GM20000 (cell line): ENCODE measurements at regions not wholly inside any gene's neighbourhood (a gene's known extent, or its start where the extent isn't known, plus 50 kb on each side); places are given as distances from the start of the nearest gene placed in this dataset.

Experiments
- DNase-seq: peaks from one replicate; pipeline ENCODE4 v3.0.0; 2012; ENCODE audit warnings: low spot score
- CTCF ChIP-seq: IDR thresholded peaks from 2 replicates; pipeline ENCODE4 v1.5.1; 2012; ENCODE audit warnings: mild to moderate bottlenecking, control low read depth; ENCODE audit errors: extremely low read depth, missing control alignments

DNA sequence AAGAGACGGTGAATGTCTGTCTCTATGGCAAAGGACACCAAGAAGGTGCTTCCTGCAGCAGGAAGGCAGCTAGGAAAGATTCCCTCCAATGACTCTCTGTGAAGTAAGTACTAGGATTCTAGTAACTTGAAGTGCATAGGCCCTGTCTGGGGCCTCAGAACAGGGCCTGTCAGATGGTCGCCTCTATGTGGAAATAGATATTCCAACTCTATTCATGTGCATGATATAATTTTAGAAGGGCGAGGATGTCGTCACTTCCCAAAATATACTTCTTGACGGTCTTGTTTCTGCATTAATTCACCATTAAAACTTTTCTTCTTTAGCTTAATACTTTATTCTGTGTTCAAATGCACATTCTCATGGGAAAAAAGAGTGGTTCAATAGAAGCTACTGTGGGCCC lies 167.0 kb downstream of the TLE3 start:
- DNase-seq = no peak
- TF ChIP-seq CTCF = no peak

DNA sequence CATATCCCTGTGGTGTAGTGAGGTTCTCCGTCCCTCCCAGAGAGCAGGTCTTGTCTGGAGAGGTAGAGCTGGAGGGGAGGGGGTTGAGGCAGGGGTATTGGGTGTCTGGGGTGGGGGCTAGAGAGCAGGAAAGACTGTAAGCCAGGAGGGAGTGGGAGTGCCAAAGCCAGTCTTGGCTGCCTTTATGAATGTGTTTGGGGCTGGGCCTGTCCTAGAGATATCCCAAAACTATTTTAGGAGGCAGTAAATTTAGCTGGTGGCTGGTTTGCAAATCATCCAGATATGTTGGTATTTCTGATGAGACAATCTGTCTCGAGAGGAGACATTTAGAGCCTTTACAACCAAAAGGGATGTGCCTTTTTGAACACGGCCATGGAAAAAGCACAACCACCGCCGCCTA lies 166.6 kb downstream of the TLE3 start:
- TF ChIP-seq CTCF = no peak
- no peak for DNase-seq

DNA sequence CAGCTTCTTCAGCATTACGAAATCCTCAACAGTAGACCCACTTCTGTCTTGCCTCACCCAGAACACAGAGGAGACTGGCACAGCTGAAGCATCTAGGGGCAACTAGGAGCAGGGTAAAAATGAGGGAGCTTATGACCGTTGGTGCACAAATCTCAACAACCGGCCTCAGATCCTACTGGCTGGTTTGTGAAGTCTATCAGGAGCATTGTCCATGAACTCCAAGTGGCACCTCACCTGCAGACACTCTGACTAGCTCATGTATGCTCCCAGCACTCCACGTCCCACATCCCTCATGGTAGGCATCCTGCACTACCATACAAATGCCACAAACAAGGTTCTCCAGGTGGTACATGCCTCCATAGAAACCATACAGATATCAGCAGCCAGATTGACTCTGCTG lies 163.1 kb downstream of the TLE3 start:
- no peak for DNase-seq
- no peak for TF ChIP-seq CTCF

DNA sequence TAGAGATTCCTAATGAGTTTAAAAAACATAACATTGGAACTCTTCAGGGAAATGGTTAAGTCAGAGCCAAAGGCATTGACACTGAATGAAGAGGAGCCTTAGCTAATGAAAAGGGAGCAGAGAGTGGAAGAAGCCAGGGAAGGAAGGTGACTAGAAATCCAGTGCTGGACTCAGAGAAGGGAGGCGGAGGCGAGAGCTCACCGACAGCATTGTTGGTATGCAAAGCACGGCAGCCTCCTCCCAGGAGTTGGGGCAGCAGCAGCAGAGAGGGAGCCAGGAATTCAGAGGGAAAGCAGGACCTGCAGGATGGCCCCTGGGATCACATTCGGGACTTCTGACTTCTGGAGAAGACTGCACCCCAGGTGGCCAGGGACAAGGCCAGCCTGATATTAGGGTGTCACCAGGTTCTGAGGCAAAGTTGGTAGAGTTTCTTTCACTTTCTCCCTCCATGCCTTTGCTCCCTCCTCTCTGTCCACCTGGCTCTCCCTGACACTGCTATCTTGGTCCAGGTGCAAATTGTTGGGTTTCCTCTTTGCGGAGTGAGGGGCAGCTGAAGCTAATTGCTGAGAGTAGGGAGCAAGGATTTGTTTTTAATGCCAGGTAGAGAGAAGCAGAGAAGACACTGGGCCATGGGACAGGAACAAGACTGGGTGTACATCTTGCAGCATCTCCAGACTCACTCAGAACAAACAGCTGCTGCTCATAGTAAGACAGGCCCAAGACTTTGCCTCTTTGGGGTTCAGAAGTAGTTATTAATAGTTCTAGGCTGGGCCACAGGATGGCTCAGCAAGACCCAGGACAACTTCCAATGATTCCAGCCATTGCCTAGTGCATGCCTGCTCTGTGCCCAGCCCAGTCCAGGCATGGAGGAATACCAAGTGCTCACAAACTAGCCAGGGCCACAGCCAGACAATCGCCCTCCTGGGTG lies 157.9 kb downstream of the TLE3 start:
- TF ChIP-seq CTCF = no peak
- DNase-seq = no peak

- DNase-seq = no peak
- no peak for TF ChIP-seq CTCF
These were observed 157.0 kb downstream of the TLE3 start for GRCh38 chr15:69940441-69941300.

- no peak for TF ChIP-seq CTCF
- DNase-seq = no peak
These were observed 156.5 kb downstream of the TLE3 start for GRCh38 chr15:69941301-69941605.
